ENCODE measurements at regions not wholly inside any gene's neighbourhood (a gene's known extent, or its start where the extent isn't known, plus 50 kb on each side); places are given as distances from the start of the nearest gene placed in this dataset.

- TF ChIP-seq ZNF362 (tag by site-specific recombination; IDR thresholded peaks at IDR 0.05) (no peak), ZNF24 (tag by site-specific recombination; IDR thresholded peaks at IDR 0.05) (no peak), KLF9 (tag by site-specific recombination; IDR thresholded peaks at IDR 0.05; ENCODE audit: low read depth) (no peak), ZNF19 (tag by site-specific recombination; IDR thresholded peaks at IDR 0.05; ENCODE audit: low read depth) (no peak), ZFP69B (tag by site-specific recombination; IDR thresholded peaks at IDR 0.05) (no peak), ZNF214 (tag by site-specific recombination; IDR thresholded peaks at IDR 0.05; ENCODE audit: borderline replicate concordance) (no peak), HIC1 (tag by site-specific recombination; IDR thresholded peaks at IDR 0.05) (no peak), ZNF16 (tag by site-specific recombination; IDR thresholded peaks at IDR 0.05; ENCODE audit: low read depth) (no peak), ZNF146 (tag by site-specific recombination; IDR thresholded peaks at IDR 0.05) (no peak), ZNF341 (tag by site-specific recombination; IDR thresholded peaks at IDR 0.05; ENCODE audit: low read depth) (no peak), ZNF239 (tag by site-specific recombination; IDR thresholded peaks at IDR 0.05) (no peak)
These were observed 167.8 kb downstream of the NRP2 start (continued) for GRCh38 chr2:205850132-205850531.

GRCh38 chr2:205849136-205849535, 166.8 kb downstream of the NRP2 start:
- POLR2A ChIA-PET, result interaction anchor here (1.1 kb wide), 1 partner anchor 10 kb away, joined by 4 read pairs; no protein-coding TSS in a partner anchor
- CTCF ChIA-PET, result interaction anchor here (0.6 to 1.1 kb wide), 2 partner anchors 35 to 1746 kb away, joined by 3 read pairs; no protein-coding TSS in a partner anchor
- H3K4me3 ChIP-seq (ENCODE audit: low read depth, low read length), result no peak overlapping the region
- H3K27ac ChIP-seq (ENCODE audit: extremely low read depth, low read depth, low read length), result no peak overlapping the region
- no peaks in the 10 kb centered on the region for H3K36me3 ChIP-seq (ENCODE audit: control insufficient read depth in 2 of 2, insufficient read depth in 1 of 2, low read length in 2 of 2)
- H3K4me1 ChIP-seq (ENCODE audit: control insufficient read depth, insufficient read depth, low read length), result no peaks in the 10 kb centered on the region
- H3K9me3 ChIP-seq (ENCODE audit: control insufficient read depth, insufficient read depth, low read depth, low read length), result no peaks in the 10 kb centered on the region
- TF ChIP-seq ZNF140 (tag by site-specific recombination; IDR thresholded peaks at IDR 0.05) (no peak), ZNF148 (tag by site-specific recombination; IDR thresholded peaks at IDR 0.05; ENCODE audit: borderline replicate concordance) (no peak), ZBTB7A (tag by site-specific recombination; IDR thresholded peaks at IDR 0.05; ENCODE audit: low read depth) (no peak), ZNF280C (tag by site-specific recombination; IDR thresholded peaks at IDR 0.05) (no peak), ZNF23 (tag by site-specific recombination; IDR thresholded peaks at IDR 0.05; ENCODE audit: borderline replicate concordance) (no peak), ZNF133 (tag by site-specific recombination; IDR thresholded peaks at IDR 0.05) (no peak), KLF10 (tag by site-specific recombination; IDR thresholded peaks at IDR 0.05) (no peak), HIC1 (tag by site-specific recombination; IDR thresholded peaks at IDR 0.05) (no peak), SALL2 (tag by site-specific recombination; IDR thresholded peaks at IDR 0.05; ENCODE audit: borderline replicate concordance) (no peak), ZFP37 (tag by site-specific recombination; IDR thresholded peaks at IDR 0.05) (no peak), ZNF571 (tag by site-specific recombination; IDR thresholded peaks at IDR 0.05) (no peak), ZNF239 (tag by site-specific recombination; IDR thresholded peaks at IDR 0.05) (no peak), ZNF621 (tag by site-specific recombination; IDR thresholded peaks at IDR 0.05) (no peak), ZNF311 (tag by site-specific recombination; IDR thresholded peaks at IDR 0.05; ENCODE audit: borderline replicate concordance) (no peak), ZNF544 (tag by site-specific recombination; IDR thresholded peaks at IDR 0.05) (no peak), ZNF747 (tag by site-specific recombination; IDR thresholded peaks at IDR 0.05) (no peak), MZF1 (tag by site-specific recombination; IDR thresholded peaks at IDR 0.05; ENCODE audit: borderline replicate concordance) (no peak), ZNF488 (tag by site-specific recombination; IDR thresholded peaks at IDR 0.05) (no peak)
